Stimulated activated CD4-positive, alpha-beta T cell treated with anti-CD3 and anti-CD28 coated beads, Interleukin-15, amount 100 ng/mL, for 24 hours (primary cell): ENCODE measurements at regions not wholly inside any gene's neighbourhood (a gene's known extent, or its start where the extent isn't known, plus 50 kb on each side); places are given as distances from the start of the nearest gene placed in this dataset.
A peak's percentile ranks its signal among the peaks of the same experiment; 100 is the strongest.
"Not testable (repeated sequence)": the region's sequence is repeated elsewhere in the genome, so short reads cannot be mapped to it uniquely, and the experiment has no call there.

Experiments
- DNase-seq: peaks from one replicate; pipeline ENCODE4 v3.0.0-alpha.2; 2020

- DNase-seq: not testable (repeated sequence)
Measured at GRCh38 chr17:26881195-26881594, 412.7 kb upstream of the WSB1 start.

- DNase-seq: not testable (repeated sequence)
Measured at GRCh38 chr17:26882097-26882761, 411.7 kb upstream of the WSB1 start.

GRCh38 chr17:26883878-26884740 is 409.8 kb upstream of the WSB1 start:
- not testable (repeated sequence) for DNase-seq

GRCh38 chr17:26884741-26885059 is 409.2 kb upstream of the WSB1 start:
- not testable (repeated sequence) for DNase-seq

- peak; percentile 1 for DNase-seq
Measured at GRCh38 chr17:26885244-26885970, 408.5 kb upstream of the WSB1 start.
